GM18909 (cell line): ENCODE measurements at regions not wholly inside any gene's neighbourhood (a gene's known extent, or its start where the extent isn't known, plus 50 kb on each side); places are given as distances from the start of the nearest gene placed in this dataset.
"Not testable (repeated sequence)": the region's sequence is repeated elsewhere in the genome, so short reads cannot be mapped to it uniquely, and the experiment has no call there.

Experiments used
- ATAC-seq: cut with Tn5 transposase; IDR thresholded peaks from one replicate; pipeline ENCODE4 v1.9.1; 2021; ENCODE audit warnings: mild to moderate bottlenecking; ENCODE audit not compliant: unreplicated experiment, poor library complexity

- no peak for ATAC-seq
These were observed 92.2 kb upstream of the TRABD2B start for GRCh38 chr1:48089356-48089891.

DNA sequence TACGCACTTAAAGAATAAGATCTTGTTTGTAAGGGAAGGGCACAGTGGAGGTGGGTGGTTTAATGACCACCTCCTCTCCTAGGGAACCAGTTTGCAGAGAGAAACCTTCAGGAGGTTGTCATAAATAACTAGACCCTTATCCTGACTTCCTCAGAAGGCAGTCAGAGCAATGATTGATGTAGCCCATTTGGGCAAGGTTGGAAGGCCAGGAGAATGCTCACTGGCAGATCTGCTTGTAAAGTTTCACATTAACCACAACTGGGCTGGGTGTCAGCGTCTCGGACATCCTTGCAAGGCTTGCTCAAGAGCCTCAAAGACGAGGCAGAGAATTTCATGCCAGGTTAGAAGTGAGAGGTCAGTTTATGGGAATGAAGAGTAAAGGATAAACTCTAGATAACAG, 87.6 kb upstream of the TRABD2B start:
- no peak for ATAC-seq

GRCh38 chr1:48082271-48082962, 85.2 kb upstream of the TRABD2B start:
- ATAC-seq: no peak

- no peak for ATAC-seq
These were observed 83.4 kb upstream of the TRABD2B start for GRCh38 chr1:48080331-48081255.

DNA sequence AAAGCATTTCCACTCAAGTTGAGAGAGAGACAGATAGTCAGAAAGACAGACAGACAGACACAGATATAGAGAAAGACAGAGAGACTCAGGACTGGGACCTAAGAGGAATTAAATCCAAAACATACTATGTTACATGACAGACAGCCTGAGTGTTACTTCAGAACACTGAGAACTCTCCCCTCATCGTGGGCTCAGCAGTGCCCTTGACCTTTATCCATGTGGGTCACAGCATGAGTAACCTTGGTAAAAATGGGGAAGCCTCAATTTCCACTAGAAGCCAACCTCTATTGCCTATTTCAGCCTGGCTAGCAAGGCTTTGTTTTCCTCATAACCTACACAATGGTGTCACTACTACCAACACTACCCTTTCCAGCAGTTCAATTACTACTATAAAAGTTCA, 81.9 kb upstream of the TRABD2B start:
- no peak for ATAC-seq

DNA sequence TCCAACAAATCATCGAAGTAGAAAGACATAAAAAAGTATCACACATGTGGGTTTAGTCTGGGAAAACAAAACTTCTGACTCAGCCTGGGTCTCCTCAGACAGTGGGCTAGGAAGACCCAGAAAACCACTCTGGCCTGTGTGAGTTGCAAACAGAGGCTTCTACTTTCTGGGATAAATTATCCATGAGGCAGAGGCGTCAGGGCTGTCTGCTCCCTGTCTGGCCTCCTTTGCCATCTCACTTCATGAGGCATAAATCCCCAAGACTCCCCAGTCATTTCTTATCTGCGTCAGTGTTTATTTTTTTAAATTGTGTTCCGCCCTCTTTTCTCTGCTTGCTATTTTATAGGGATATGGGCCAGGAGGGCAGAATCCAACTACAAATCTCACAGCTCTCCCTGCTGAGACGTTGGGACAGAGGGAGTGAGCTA, 80.6 kb upstream of the TRABD2B start:
- no peak for ATAC-seq

DNA sequence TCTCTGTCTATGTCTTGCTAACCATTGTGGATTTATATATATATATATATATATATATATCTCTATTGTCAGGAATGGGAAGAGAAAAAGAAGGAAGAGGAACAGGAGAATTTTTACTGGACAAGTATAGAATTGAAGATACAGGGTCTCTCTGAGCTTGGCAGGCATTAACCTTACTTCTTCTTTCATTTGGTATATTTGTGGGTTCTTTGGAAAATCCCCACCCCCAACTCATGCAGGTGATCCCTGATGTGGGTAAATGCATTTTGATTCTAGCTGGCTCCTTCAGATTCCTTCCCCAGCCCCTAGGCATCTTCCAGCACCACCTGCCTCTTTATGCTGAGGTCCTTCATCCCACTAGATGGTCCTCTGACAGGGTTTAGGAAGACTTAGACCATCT, 78.8 kb upstream of the TRABD2B start:
- no peak for ATAC-seq

DNA sequence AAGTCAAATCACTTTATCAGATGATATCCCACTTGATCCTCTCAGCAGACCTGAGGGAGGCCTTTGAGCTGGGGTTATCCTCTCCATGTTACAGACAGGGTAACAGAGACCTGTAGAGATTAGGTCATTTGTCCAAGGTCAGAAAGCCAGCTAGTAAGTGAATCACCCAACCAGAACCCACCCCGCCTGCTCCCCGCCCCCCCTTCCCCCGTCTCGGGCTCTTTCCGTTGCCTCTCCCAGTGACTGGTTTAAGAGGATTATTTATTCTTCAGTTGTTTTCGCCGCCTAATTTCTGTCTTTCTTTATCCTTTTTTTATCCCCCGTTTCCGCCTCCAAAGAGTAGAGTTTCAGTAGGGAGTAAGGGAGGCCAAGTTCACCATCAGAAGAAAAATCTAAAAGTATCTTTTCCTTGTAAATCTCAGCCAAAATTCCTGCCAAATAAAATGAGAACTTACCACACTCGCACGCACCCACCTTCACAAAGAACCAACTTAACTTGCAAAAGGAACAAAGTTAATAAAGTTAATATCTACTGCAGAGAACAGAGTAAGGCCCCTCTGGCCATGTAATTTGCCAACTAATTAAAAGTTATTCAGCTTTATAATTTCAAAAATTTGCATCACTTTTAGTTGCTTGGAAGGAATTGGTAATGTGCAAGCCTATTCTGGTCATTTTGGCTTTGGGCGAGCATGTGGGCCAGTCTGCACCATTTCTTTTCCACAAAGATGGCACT, 76.8 kb upstream of the TRABD2B start:
- no peak for ATAC-seq

- ATAC-seq: no peak
These were observed 74.3 kb upstream of the TRABD2B start for GRCh38 chr1:48071513-48071912.

DNA sequence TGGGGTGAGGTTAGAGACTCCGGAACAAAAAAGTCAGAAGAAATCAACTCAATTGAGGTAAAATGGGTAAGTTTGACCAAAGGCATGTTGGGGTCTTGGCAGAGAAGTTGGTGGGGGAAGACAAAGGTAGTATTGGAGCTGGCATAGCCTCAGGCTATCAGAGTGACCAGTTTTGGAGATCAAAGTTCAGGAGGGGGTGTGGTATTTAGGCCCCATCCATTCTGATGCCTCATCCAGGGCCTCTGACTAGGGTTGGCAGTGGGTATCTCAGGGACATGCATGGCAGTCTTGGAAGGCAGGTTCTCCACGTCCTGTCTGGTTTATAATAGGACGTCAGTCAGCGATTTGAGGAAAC, 73.2 kb upstream of the TRABD2B start:
- ATAC-seq: no peak

GRCh38 chr1:48069662-48070395, 72.6 kb upstream of the TRABD2B start:
- ATAC-seq: no peak

- ATAC-seq: no peak
These were observed 71.0 kb upstream of the TRABD2B start for GRCh38 chr1:48068206-48068605.

DNA sequence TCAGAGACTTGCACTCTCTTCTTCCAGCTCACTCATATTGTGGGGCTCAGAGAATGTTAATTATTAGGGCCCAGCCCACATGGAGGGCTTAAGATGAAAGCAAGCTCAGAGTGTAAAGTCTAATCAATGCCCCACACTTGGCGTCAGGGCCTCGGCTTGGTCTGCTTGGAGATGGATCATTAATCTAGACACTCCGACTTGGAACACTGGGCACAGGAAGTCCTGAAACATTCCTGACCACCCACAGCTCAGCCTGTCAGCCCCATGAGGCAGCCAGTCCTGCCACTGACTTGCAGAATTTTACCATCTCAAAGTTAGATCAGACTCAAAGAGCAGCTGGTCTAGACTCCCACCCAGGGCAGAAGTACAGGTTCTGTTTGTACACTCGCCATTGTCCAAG, 69.8 kb upstream of the TRABD2B start:
- no peak for ATAC-seq

GRCh38 chr1:48064693-48065092, 67.5 kb upstream of the TRABD2B start:
- ATAC-seq: not testable (repeated sequence)

DNA sequence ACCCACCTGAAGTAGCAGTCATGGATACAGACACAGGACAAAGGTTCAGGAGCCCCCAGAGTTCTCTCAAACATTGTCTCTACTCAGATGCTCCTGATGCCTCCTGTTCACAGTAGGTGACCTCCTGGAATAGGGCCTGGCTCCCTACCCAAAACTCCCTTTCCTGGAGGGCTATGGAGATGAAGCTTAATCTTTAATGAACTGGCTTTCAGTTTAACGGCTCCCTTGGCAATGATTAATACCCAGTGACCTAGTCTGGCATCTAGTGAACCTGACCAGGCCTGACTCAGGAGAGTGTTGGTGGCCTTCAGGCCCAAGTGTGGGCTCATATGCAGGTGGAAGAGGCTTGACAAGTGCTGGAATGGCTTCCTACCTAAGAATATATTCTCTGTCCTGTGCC, 65.2 kb upstream of the TRABD2B start:
- ATAC-seq: peak; percentile 50

DNA sequence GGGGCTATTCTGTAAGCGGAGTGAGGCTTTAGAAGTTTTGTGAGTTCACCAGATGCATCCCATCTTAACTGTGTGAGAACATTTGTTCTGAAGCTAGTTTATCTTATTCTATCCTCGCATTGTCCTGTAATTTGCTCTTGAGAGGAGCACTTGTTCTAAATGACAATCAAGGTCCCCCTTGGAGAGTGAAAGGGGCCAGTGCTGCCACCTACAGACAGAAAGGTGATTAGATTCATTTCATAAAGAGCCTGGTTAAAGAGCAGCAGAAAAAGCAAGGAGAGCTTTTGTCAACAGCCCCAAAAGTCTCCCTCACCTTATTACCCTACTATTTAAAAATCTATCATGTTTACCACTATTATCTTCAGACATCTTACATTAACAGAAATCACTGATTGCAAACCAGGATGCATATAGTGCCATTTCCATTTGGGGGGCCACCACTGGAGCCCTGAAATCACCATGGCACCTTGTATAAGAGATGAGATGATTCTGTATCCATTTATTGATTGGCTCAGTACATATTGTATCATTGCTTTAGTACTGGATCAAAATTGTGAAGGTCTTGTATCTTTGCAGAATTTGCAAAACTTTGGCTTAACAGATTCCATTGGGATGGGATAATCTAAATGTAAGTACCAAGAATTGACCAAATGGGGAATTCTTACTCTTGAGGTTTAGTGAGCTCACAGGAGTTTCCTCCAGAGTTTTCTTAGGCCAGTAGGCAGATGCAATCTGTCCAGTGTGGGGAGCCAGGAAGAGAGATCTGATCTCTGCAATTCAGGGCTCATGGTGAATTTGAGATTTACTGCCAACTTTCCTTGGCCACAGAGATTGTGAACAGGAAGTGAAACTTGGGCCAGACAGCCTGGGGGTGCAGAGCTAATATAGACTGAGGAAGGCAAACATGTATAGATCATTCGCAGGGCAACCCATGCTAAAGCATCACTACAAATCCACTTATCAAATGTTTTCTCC, 64.3 kb upstream of the TRABD2B start:
- ATAC-seq: peak; percentile 88

DNA sequence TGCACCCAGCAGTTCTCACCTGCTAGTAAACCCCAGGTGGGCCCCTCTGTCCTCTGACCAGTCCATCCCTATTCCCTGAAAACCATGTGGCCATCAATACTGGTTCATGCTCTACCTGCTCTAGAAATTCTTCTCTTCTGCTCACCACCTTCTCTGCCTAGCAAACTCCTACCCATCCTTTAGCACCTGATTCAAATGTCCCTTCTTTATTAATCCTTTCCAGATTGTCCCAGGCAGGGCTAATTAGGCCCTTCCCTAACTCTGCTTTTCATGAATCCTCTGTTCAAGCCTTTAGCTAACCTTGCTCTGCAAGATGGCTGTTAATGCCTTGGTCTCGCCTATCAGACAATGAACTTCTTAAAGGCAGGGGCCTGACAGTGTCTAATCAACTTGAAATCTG, 62.1 kb upstream of the TRABD2B start:
- ATAC-seq: no peak

DNA sequence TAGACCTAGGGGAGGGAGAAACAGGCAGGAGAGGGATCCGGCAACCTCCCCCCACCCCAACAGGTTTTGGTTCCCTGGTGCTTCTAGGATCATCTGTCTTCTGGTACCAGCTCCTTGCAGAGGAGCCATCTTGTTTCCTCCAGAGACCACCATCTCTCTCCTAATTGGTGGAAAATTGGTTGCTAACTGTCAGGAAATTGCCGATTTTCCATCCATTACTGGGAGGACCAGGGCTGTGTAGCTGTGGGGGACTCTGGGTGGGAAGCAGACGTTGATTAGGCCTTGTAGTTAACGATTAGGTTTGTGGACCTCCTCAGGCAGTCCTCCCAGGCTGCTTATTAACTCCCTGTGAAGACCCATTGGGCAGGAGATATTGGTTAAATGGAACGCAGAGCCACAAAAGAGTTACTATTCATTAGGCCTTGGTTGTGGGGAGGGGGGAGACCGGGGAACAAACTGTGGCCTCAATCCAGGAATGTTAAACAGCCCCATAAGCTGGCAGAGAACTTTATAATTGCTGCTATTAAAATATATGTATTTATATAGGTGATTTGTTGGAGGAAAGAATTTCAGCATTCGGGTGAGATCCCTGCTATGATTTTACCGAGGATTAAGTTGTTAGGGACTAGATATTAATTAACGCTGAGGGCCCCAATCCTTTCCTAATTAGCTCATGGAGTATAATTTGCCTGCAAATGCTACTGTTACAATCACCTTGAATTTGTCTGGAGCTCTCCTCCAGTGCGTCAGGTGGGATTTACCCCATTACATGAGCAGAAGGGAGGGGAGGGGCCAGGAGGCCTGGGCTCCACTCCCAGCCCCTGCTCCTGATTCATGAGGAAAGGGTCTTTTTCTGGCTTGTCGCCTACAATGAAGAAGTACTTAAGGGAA, 61.2 kb upstream of the TRABD2B start:
- ATAC-seq: no peak
